Activated CD4-positive, alpha-beta T cell treated with anti-CD3 and anti-CD28 coated beads for 48 hours (primary cell): ENCODE measurements at regions not wholly inside any gene's neighbourhood (a gene's known extent, or its start where the extent isn't known, plus 50 kb on each side); places are given as distances from the start of the nearest gene placed in this dataset.

Source experiments
- DNase-seq: peaks from one replicate; pipeline ENCODE4 v3.0.0-alpha.2; 2020

- DNase-seq: no peak
Measured at GRCh38 chr4:80145739-80146138, 51.6 kb upstream of the PRDM8 start.

- DNase-seq: no peak
Measured at GRCh38 chr4:80144676-80145470, 52.4 kb upstream of the PRDM8 start.

GRCh38 chr4:80143307-80143679 lies 54.0 kb upstream of the PRDM8 start:
- DNase-seq: no peak

- DNase-seq: no peak
Measured at GRCh38 chr4:80142394-80143306, 54.7 kb upstream of the PRDM8 start.

GRCh38 chr4:80141543-80141942 lies 55.8 kb upstream of the PRDM8 start:
- no peak for DNase-seq

- DNase-seq: no peak
Measured at GRCh38 chr4:80140194-80140593, 57.1 kb upstream of the PRDM8 start.

GRCh38 chr4:80139671-80140070 lies 57.6 kb upstream of the PRDM8 start:
- no peak for DNase-seq

- peak; percentile 61 for DNase-seq
Measured at GRCh38 chr4:80138551-80139538, 58.5 kb upstream of the PRDM8 start.

GRCh38 chr4:80137631-80138030 lies 59.7 kb upstream of the PRDM8 start:
- no peak for DNase-seq

- DNase-seq: no peak
Measured at GRCh38 chr4:80136270-80136669, 61.0 kb upstream of the PRDM8 start.

GRCh38 chr4:80135702-80136058 lies 61.6 kb upstream of the PRDM8 start:
- DNase-seq: no peak

- DNase-seq: no peak
Measured at GRCh38 chr4:80134936-80135701, 62.1 kb upstream of the ANTXR2 start.

- no peak for DNase-seq
Measured at GRCh38 chr4:80133240-80133783, 60.3 kb upstream of the ANTXR2 start.

- no peak for DNase-seq
Measured at GRCh38 chr4:80129785-80130184, 56.8 kb upstream of the ANTXR2 start.

- no peak for DNase-seq
Measured at GRCh38 chr4:80128941-80129340, 55.9 kb upstream of the ANTXR2 start.

- DNase-seq: no peak
Measured at GRCh38 chr4:80127870-80128419, 54.9 kb upstream of the ANTXR2 start.

GRCh38 chr4:80126435-80126834 lies 53.4 kb upstream of the ANTXR2 start:
- no peak for DNase-seq

GRCh38 chr4:80125252-80126177 lies 52.5 kb upstream of the ANTXR2 start:
- peak; percentile 34 for DNase-seq

- no peak for DNase-seq
Measured at GRCh38 chr4:80124246-80125211, 51.5 kb upstream of the ANTXR2 start.
